Fibroblast of pulmonary artery (primary cell): ENCODE measurements at regions not wholly inside any gene's neighbourhood (a gene's known extent, or its start where the extent isn't known, plus 50 kb on each side); places are given as distances from the start of the nearest gene placed in this dataset.

ENCODE experiments used
- DNase-seq: peaks from one replicate; pipeline ENCODE4 v3.0.0-alpha.2; 2010; ENCODE audit warnings: low read depth
- H3K4me3 ChIP-seq: replicated peaks from 2 replicates; pipeline ENCODE4 v1.5.1; 2011; ENCODE audit warnings: low read depth, mild to moderate bottlenecking, control low read depth, low read length, moderate library complexity
- TF ChIP-seq, protein P1 (sequence below): IDR thresholded peaks from 2 replicates; pipeline ENCODE4 v1.5.1; 2011; ENCODE audit warnings: mild to moderate bottlenecking, control low read depth, low read length, inconsistent platforms; ENCODE audit errors: missing control alignments

- no peak for DNase-seq
- H3K4me3 ChIP-seq: no peak overlapping the region
- TF ChIP-seq, protein P1, sequence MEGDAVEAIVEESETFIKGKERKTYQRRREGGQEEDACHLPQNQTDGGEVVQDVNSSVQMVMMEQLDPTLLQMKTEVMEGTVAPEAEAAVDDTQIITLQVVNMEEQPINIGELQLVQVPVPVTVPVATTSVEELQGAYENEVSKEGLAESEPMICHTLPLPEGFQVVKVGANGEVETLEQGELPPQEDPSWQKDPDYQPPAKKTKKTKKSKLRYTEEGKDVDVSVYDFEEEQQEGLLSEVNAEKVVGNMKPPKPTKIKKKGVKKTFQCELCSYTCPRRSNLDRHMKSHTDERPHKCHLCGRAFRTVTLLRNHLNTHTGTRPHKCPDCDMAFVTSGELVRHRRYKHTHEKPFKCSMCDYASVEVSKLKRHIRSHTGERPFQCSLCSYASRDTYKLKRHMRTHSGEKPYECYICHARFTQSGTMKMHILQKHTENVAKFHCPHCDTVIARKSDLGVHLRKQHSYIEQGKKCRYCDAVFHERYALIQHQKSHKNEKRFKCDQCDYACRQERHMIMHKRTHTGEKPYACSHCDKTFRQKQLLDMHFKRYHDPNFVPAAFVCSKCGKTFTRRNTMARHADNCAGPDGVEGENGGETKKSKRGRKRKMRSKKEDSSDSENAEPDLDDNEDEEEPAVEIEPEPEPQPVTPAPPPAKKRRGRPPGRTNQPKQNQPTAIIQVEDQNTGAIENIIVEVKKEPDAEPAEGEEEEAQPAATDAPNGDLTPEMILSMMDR: no peak
Measured at GRCh38 chr10:78964952-78965633, 103.7 kb upstream of the ZMIZ1 start.

DNA sequence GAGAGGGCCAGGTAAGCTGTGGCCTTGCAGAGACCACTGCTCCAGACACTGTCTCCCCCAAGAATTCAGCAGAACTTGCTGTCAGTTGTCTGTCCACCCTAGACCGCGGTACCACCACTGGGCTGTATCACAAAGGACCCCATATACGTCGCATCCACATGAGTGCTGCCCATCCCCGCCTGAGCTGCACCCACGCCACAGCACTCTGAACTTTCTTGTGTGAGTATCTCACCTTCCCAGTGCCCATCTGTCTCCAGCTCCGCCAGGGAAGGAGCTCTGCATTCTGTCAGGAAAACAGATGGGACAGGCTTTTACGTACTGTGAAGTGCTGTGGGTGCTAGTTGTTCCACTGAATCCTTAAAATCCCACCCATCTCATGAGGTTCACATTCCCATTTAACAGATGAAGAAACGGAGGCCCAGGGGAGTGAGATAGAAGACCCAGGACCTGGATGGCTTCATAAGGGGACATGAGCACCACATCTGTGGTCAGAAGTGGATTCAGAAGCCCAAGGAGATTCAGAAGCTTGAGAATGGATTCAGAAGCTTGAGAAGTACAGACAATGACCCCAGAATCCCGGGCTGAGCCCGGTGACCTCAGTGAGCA is 102.5 kb upstream of the ZMIZ1 start:
- no peak overlapping the region for H3K4me3 ChIP-seq
- no peak for DNase-seq
- TF ChIP-seq, protein P1: no peak

DNA sequence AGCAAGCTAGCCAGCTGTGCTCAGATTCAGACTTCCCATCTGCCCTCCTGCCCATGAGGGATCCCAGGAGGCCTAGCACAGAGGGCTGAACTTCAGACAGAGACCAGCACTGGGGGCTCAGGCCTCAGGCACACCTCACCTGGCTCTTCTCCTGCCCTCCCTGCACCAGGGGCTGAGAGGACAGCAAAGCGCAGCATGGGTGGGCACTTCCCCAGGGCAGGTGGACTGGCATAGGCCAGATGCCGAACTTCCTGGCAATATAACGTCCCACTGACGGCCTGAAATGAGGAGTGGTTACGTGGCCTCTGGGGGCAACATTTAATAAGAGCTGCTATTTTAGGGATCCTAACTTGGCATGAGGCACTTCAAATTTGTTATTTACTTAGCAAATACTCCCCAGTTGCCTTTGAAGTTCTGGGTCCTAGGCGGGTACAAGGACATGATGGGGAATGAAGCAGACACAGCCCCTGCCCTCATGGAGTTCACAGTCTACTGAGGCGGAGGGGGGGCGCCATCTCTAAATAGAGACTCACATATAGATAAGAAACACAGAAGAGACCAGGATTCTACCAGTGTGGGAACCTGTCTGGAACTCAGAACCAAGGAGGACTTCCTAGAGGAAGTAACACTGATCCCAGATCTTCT is 101.8 kb upstream of the ZMIZ1 start:
- no peak for DNase-seq
- TF ChIP-seq, protein P1: no peak
- H3K4me3 ChIP-seq: no peak overlapping the region

- DNase-seq: no peak
Measured at GRCh38 chr10:78968300-78968942, 100.3 kb upstream of the ZMIZ1 start.

GRCh38 chr10:78968943-78969342 is 99.8 kb upstream of the ZMIZ1 start:
- H3K4me3 ChIP-seq: no peak overlapping the region
- TF ChIP-seq, protein P1: no peak
- no peak for DNase-seq

More at GRCh38 chr10:78968300-78968942, 100.3 kb upstream of the ZMIZ1 start:
- TF ChIP-seq, protein P1: no peak
- H3K4me3 ChIP-seq: no peak overlapping the region

DNA sequence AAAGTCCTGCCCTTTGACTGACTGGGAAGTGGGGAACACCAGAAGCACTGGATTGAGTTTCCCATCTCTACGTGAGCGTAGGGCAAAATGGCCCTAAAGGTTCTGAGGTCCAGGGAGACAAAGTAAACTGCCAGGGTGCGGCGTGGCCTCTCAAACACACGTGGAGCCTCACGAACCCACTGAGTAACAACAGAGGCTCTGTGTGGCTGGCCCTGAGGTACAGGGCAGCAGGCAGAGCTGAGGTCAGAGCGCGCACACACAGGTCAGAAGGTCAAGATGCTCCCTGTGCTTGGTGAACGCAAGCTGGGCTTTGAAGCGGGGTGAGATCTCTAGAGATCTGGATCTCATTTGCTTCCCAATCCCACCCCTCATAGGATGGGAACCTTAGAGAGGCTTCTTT is 99.0 kb upstream of the ZMIZ1 start:
- no peak for DNase-seq
- TF ChIP-seq, protein P1: no peak
- H3K4me3 ChIP-seq: no peak overlapping the region
